HEK293 (cell line): ENCODE measurements at regions not wholly inside any gene's neighbourhood (a gene's known extent, or its start where the extent isn't known, plus 50 kb on each side); places are given as distances from the start of the nearest gene placed in this dataset.

ENCODE experiments used
- CTCF ChIP-seq: fragments of 450-650 bp; formaldehyde crosslinking; IDR thresholded peaks from 2 replicates; pipeline ENCODE4 v1.5.1; 2016; ENCODE audit warnings: missing biosample characterization, missing genetic modification characterization
- PRDM1 ChIP-seq: fragments of 450-650 bp; formaldehyde crosslinking; IDR thresholded peaks from 2 replicates; pipeline ENCODE4; 2016; ENCODE audit warnings: missing biosample characterization, missing genetic modification characterization
- ZBTB20 ChIP-seq: fragments of 450-650 bp; formaldehyde crosslinking; IDR thresholded peaks from 2 replicates; pipeline ENCODE4 v1.5.1; 2016; ENCODE audit warnings: missing biosample characterization, missing genetic modification characterization
- ZNF350 ChIP-seq: fragments of 450-650 bp; formaldehyde crosslinking; IDR thresholded peaks from 2 replicates; pipeline ENCODE4 v1.5.0; 2017; ENCODE audit warnings: missing biosample characterization, mild to moderate bottlenecking, missing genetic modification characterization
- TF ChIP-seq, protein P1 (sequence below): fragments of 450-650 bp; formaldehyde crosslinking; IDR thresholded peaks from 2 replicates; pipeline ENCODE4 v1.5.1; 2016; ENCODE audit warnings: missing biosample characterization, missing genetic modification characterization

DNA sequence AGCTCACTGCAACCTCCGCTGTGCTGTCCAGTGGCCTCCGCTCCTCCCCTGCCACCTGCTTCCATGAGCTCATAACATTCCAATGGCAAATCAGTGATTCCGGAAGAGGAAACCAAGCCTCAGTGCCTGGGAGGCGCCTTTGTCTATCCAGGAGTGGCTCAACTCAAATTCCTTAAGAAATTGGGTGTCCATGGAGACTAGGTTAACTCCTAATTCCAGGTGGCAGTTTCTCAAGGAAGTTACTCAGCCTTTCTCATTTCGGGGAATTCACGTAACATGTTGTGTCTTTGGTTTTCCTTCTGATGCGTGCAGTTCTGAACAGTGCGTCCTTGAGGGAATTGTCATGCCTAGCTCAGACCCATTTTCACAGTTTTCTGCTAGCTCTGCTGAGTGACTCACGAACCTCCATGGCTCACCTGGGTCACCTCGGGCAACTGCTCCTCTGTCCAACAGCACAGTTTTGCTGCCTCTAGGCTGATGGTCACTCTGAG, 89.9 kb upstream of the DSCAM start:
- TF ChIP-seq ZNF350 (tag by site-specific recombination) (no peak), CTCF (tag by site-specific recombination) (no peak), PRDM1 (tag by site-specific recombination) (no peak), ZBTB20 (tag by site-specific recombination) (no peak)
- TF ChIP-seq, protein P1, sequence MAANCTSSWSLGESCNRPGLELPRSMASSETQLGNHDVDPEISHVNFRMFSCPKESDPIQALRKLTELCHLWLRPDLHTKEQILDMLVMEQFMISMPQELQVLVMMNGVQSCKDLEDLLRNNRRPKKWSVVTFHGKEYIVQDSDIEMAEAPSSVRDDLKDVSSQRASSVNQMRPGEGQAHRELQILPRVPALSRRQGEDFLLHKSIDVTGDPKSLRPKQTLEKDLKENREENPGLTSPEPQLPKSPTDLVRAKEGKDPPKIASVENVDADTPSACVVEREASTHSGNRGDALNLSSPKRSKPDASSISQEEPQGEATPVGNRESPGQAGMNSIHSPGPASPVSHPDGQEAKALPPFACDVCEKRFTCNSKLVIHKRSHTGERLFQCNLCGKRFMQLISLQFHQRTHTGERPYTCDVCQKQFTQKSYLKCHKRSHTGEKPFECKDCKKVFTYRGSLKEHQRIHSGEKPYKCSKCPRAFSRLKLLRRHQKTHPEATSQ (tag by site-specific recombination), result no peak
